GM19193 (cell line): ENCODE measurements at regions not wholly inside any gene's neighbourhood (a gene's known extent, or its start where the extent isn't known, plus 50 kb on each side); places are given as distances from the start of the nearest gene placed in this dataset.

ENCODE experiments used
- POLR2A ChIP-seq: IDR thresholded peaks from 4 replicates; pipeline ENCODE4 v1.6.1; 2011; ENCODE audit not compliant: insufficient read depth, insufficient read length; ENCODE audit errors: extremely low read depth

DNA sequence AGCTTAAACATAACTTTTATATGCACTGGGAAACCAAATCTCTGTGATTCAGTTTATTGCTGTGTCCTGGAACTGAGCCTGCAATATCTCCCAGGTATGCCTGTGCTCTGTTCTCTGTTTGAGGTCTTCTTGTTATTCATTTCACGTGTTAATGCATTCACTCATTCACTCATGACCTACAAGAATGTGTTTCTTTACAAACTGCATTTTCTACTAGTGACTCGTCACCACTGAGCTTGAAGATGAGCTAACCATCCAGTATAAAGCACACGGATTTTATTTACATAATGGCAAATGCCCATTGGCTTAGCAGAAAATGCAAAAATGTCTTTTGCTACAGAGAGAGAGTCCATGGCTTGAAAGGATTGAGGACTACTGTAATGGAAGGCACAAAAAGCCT is 75.0 kb upstream of the DUSP10 start:
- no peak for TF ChIP-seq POLR2A

DNA sequence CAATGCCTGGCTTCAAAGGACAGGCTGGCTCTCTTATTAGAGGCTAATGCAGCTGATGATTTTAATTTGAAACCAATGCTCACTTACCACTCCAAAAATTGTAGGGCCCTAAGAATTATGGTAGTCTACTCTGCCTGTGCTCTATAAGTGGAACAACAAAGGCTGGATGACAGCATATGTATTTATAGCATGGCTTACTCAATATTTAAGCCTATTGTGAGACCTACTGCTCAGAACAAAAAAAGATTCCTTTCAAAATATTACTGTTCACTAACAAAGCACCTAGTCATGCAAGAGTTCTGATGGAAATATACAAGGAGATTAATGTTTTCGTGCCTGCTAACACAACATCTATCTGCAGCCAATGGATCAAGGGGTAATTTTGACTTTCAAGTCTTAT is 73.8 kb upstream of the DUSP10 start:
- no peak for TF ChIP-seq POLR2A

- no peak for TF ChIP-seq POLR2A
Observed at GRCh38 chr1:221813887-221814286, 72.0 kb upstream of the DUSP10 start.

GRCh38 chr1:221812905-221813597 is 71.2 kb upstream of the DUSP10 start:
- no peak for TF ChIP-seq POLR2A

DNA sequence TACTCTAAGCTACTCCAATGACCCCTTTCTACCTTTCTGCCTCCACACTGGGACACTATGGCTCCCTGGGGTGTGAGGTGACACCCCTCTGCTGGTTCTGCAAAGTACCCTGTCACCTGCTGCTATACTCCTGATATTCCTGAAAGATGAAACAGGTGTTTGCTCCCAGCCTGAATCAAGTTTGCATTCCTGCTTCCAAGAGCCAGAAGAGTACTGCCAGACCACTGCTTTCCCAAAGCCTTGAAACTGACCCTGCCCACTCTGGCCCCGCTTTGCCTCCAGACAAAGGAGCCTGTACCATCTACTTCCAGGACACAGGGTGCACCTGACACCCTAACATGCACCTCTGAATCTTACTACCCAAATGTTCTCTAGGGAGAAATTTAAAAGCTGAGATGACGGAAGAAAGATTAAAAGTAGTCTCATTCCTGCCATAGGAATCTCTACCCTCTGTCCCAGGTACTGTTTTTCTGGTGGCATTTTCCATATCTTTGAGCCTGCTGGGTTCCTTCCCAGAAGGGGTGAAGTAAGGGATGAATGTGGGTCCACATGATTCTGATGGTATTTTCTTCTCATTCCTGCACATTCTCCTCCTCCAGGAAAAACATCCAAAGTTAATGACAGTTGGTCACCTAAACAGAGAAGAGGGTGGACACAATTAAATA is 70.3 kb upstream of the DUSP10 start:
- TF ChIP-seq POLR2A = no peak

DNA sequence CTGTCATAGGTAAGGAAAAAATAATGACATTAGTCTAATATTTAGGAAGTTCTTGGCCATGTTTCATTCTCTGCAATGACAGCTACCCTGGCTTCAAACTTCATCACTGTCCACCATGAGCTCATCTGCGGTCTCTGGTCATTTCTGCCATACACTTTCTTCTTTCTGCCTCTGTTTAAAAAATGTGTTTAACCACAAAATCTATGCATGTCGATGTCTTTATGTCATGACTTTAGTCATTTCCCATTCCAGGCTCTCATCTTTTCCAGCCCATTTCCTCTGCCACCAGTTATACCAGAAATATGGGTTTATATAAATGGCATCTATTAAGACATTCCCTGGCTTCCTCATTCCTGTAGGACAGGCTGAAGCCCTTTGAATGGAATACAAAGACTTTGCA is 68.5 kb upstream of the DUSP10 start:
- no peak for TF ChIP-seq POLR2A

GRCh38 chr1:221809091-221810029 is 67.5 kb upstream of the DUSP10 start:
- TF ChIP-seq POLR2A = no peak

- no peak for TF ChIP-seq POLR2A
Observed at GRCh38 chr1:221806984-221807383, 65.1 kb upstream of the DUSP10 start.

DNA sequence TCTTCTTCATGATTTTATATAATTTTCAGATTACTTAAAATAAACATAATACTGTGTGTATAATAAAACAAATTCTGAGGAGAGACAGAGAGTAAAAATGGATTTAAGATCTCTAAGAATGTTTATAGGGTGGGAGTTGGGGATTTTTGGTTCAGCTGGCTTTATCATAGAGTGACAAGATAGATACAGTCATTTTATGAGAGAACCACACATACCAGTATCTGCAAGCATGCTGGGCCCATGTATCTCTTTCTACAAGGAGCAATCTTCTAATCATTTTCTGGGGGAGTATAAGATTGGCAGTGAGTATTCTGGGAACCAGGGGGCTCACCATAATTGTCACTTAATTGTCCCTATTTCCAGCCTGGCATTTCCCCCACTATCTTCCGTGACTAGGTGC is 64.3 kb upstream of the DUSP10 start:
- TF ChIP-seq POLR2A = no peak

- TF ChIP-seq POLR2A = no peak
Observed at GRCh38 chr1:221805121-221805520, 63.2 kb upstream of the DUSP10 start.

DNA sequence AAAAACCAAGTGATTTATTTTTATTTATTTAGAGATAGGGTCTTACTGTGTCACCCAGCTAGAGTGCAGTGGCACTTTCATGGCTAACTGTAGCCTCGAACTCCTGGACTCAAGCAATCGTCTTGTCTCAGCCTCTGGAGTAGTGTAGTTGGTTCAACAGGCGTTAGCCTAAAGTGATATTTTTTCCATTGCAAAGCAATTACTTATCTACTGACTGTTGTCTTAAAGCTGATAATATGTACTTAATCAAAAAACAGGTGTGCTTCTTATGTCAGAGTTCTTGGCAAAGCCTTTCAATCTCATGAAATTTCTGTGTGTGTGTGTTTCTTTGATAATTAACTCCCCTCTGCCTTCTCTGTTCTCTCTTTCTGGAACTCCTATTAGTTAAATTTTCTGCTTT is 62.4 kb upstream of the DUSP10 start:
- no peak for TF ChIP-seq POLR2A

DNA sequence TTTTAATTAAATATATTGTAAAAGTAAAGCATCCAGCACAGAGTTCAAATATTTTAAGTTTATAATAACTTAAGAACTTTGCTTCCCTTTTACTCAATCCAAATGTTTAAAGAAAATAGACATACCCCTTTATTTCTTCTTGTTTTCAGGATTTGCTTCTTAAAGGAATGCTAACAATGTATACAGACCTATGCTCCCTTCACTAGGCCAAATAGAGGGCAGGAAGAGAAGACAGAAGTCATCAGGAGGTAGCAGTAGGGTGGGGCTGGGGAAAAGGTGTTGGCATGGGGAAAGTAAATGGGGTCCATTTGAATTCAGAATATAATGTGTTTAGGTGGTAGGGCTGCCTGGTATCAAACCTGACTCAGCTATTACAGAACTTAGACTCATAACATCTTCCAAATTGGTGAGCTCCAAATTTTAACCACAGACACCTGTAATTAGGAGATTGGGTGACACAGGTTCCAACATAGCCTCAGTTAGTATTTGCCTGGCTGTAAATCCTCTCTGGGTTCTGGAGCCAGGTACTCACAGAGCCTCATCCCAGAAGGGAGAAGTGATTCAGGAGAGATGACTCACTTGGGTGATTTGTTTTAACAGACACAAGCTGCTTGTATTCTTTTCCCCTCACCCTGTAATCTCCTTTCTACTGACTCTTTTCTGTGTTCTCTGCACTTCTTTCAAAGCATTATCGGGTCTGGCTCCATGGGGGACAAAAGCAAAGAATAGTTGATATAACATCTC is 60.1 kb upstream of the DUSP10 start:
- no peak for TF ChIP-seq POLR2A

DNA sequence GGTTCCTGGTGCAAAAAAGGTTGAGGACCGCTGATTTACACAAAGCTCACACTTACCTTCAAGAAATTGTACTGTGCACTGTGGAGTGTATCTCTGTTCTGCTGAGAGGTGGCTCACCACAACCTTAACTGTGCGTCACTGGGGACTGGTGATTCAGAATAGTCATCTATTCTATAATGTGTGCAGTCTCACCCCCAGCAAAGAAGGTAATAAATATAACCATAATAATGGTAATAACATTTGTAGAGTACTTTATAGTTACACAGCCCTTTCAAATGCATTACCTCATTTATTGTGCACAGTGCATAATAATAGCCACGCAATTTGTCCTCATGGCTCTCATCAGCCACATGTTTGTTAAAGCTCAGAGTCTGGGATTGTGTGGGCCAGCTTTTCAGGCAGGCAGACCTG is 59.4 kb upstream of the DUSP10 start:
- no peak for TF ChIP-seq POLR2A

GRCh38 chr1:221800831-221801230 is 58.9 kb upstream of the DUSP10 start:
- TF ChIP-seq POLR2A = no peak

- TF ChIP-seq POLR2A = no peak
Observed at GRCh38 chr1:221797506-221797905, 55.6 kb upstream of the DUSP10 start.
